ENCODE measurements at regions not wholly inside any gene's neighbourhood (a gene's known extent, or its start where the extent isn't known, plus 50 kb on each side); places are given as distances from the start of the nearest gene placed in this dataset.

DNA sequence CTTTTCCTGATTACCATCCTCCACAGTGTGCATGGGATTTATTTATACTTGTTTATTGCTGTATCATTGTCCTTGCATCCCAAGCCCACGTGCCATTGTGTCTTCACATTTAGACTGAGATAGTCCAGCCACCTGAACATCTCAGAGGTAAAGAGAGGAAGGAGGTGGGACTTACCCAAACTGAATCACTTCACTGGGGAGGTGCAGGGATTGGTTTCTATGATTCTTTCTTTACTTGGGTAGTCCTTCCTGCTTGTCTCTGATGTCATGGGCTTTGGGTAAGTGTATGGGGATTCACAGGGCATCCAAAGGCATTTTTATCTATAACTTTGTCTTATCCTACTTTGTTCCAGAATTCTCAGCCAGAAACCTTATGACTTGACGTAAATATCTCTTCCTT, 141.5 kb upstream of the UMPS start:
- peaks cover 6% of the 10 kb centered on the region for H3K4me1 Mint-ChIP-seq
- WGBS (ENCODE audit: insufficient coverage), result no CpG with 5 or more reads among the region's 2 CpGs
- no peak overlapping the region for H3K4me3 ChIP-seq (replicated peaks in 1 of 3; ENCODE audit: low read depth in 2 of 3, low read length in 3 of 3)

DNA sequence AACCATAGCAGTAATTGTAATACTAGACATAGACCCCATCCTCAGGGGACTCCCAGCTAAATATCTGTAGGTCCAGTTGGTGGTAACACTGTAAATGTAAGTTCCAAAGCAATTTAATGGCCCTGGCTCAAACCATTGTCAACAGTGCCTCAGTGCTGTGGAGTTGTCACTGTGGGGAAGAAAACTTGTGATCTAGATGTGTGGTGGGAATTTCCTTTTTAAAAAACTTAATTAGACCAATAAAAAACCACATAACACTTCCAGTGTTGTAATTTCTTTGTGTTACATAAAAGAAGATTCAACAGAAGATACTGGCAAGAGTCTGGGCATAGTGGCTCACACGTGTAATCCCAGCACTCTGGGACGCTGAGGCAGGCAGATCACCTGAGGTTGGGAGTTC, 138.6 kb upstream of the UMPS start:
- intact Hi-C loops (cut with micrococcal nuclease), result no loop called here
- Histone ChIP-seq H3K4me3 (replicated peaks in 1 of 3; ENCODE audit: low read depth in 2 of 3, low read length in 3 of 3) (no peak overlapping the region), H3K27me3 (ENCODE audit: control insufficient read depth in 2 of 2, insufficient read depth in 2 of 2, low read length in 2 of 2) (peaks cover 11 to 13% of the 10 kb centered on the region in 2 donors), H4K20me1 (ENCODE audit: insufficient read depth, low read length) (no peaks in the 10 kb centered on the region), H3K9ac (ENCODE audit: insufficient read depth, low read length, poor library complexity, severe bottlenecking) (no peak overlapping the region), H3K27ac (ENCODE audit: low read depth in 1 of 2, low read length in 2 of 2) (no peak overlapping the region), H2AFZ (ENCODE audit: insufficient read depth, low read depth, low read length, poor library complexity, severe bottlenecking) (no peak overlapping the region), H3K4me2 (replicated peaks; ENCODE audit: extremely low read depth, low read length, poor library complexity, severe bottlenecking) (no peak overlapping the region), H3K36me3 (replicated peaks in 1 of 2; ENCODE audit: control insufficient read depth in 1 of 2, insufficient read depth in 2 of 2, low read length in 2 of 2) (no peaks in the 10 kb centered on the region), H3K9me3 (replicated peaks in 1 of 2; ENCODE audit: control insufficient read depth in 1 of 2, insufficient read depth in 1 of 2, low read length in 2 of 2) (no peaks in the 10 kb centered on the region), H3K4me1 (ENCODE audit: control insufficient read depth in 1 of 2, insufficient read depth in 2 of 2, low read length in 2 of 2) (no peaks in the 10 kb centered on the region), H3K79me2 (ENCODE audit: insufficient read depth, low read length) (no peaks in the 10 kb centered on the region)
- Mint-ChIP-seq H3K36me3 (no peaks in the 10 kb centered on the region), H3K9me3 (no peaks in the 10 kb centered on the region), H3K4me1 (no peaks in the 10 kb centered on the region), H3K4me3 (no peak overlapping the region), H3K27me3 (ENCODE audit: low read depth in 3 of 3) (peaks cover 9 to 25% (median 19%) of the 10 kb centered on the region in 3 donors), H3K27ac (no peak overlapping the region)
- no peak for TF ChIP-seq CTCF (IDR thresholded peaks at IDR 0.05)
- 89% methylated on average over 2 of the region's 2 CpGs for WGBS (ENCODE audit: insufficient coverage)
- DNase-seq, result no peak

More for the DNA sequence above, 141.5 kb upstream of the UMPS start:
- Mint-ChIP-seq H3K27me3 (ENCODE audit: low read depth in 3 of 3) (peaks cover 37 to 48% (median 46%) of the 10 kb centered on the region in 3 donors), H3K9me3 (peaks cover 0 to 4% (median 0%) of the 10 kb centered on the region in 7 donors), H3K36me3 (no peaks in the 10 kb centered on the region), H3K27ac (no peak overlapping the region), H3K4me3 (no peak overlapping the region)
- Histone ChIP-seq H3K27me3 (ENCODE audit: control insufficient read depth in 2 of 2, insufficient read depth in 2 of 2, low read length in 2 of 2) (peaks cover 40 to 42% of the 10 kb centered on the region in 2 donors), H3K36me3 (replicated peaks in 1 of 2; ENCODE audit: control insufficient read depth in 1 of 2, insufficient read depth in 2 of 2, low read length in 2 of 2) (no peaks in the 10 kb centered on the region), H3K79me2 (ENCODE audit: insufficient read depth, low read length) (no peaks in the 10 kb centered on the region), H3K9me3 (replicated peaks in 1 of 2; ENCODE audit: control insufficient read depth in 1 of 2, insufficient read depth in 1 of 2, low read length in 2 of 2) (peaks cover 0 to 21% of the 10 kb centered on the region in 2 donors), H3K9ac (ENCODE audit: insufficient read depth, low read length, poor library complexity, severe bottlenecking) (no peak overlapping the region), H3K4me2 (replicated peaks; ENCODE audit: extremely low read depth, low read length, poor library complexity, severe bottlenecking) (no peak overlapping the region), H3K27ac (ENCODE audit: low read depth in 1 of 2, low read length in 2 of 2) (no peak overlapping the region), H4K20me1 (ENCODE audit: insufficient read depth, low read length) (no peaks in the 10 kb centered on the region), H3K4me1 (ENCODE audit: control insufficient read depth in 1 of 2, insufficient read depth in 2 of 2, low read length in 2 of 2) (no peaks in the 10 kb centered on the region), H2AFZ (ENCODE audit: insufficient read depth, low read depth, low read length, poor library complexity, severe bottlenecking) (no peak overlapping the region)
- intact Hi-C loops (cut with micrococcal nuclease), result no loop called here
- TF ChIP-seq CTCF (IDR thresholded peaks at IDR 0.05), result no peak
- no peak for DNase-seq

Data from CD14-positive monocyte (primary cell).